Fibroblast of skin of left quadriceps (primary cell): ENCODE measurements at regions not wholly inside any gene's neighbourhood (a gene's known extent, or its start where the extent isn't known, plus 50 kb on each side); places are given as distances from the start of the nearest gene placed in this dataset.
"Not testable (repeated sequence)": the region's sequence is repeated elsewhere in the genome, so short reads cannot be mapped to it uniquely, and the experiment has no call there.

Source experiments
- DNase-seq, 2 experiments: peaks; one replicate each; pipeline ENCODE4 v3.0.0-alpha.2; 2013; ENCODE audit warnings: low read depth in 2 of 2

GRCh38 chr1:116298213-116298579 is 74.8 kb upstream of the ATP1A1 start:
- DNase-seq = not testable (repeated sequence)

- DNase-seq = no peak
Observed at GRCh38 chr1:116298746-116299145, 74.3 kb upstream of the ATP1A1 start.

GRCh38 chr1:116299248-116299647 is 73.8 kb upstream of the ATP1A1 start:
- no peak for DNase-seq

- no peak for DNase-seq
Observed at GRCh38 chr1:116302281-116302680, 70.8 kb upstream of the ATP1A1 start.

GRCh38 chr1:116306102-116306501 is 66.9 kb upstream of the ATP1A1 start:
- DNase-seq = no peak

GRCh38 chr1:116306840-116307442 is 66.1 kb upstream of the ATP1A1 start:
- DNase-seq = no peak

GRCh38 chr1:116308276-116308675 is 64.8 kb upstream of the ATP1A1 start:
- no peak for DNase-seq

GRCh38 chr1:116309090-116309870 is 63.8 kb upstream of the ATP1A1 start:
- no peak for DNase-seq

GRCh38 chr1:116310180-116310579 is 62.9 kb upstream of the ATP1A1 start:
- DNase-seq = no peak

- DNase-seq = no peak
Observed at GRCh38 chr1:116311193-116311592, 61.9 kb upstream of the ATP1A1 start.

- no peak for DNase-seq
Observed at GRCh38 chr1:116311756-116312680, 61.0 kb upstream of the ATP1A1 start.

- no peak for DNase-seq
Observed at GRCh38 chr1:116312681-116313069, 60.4 kb upstream of the ATP1A1 start.

- DNase-seq = no peak
Observed at GRCh38 chr1:116313776-116314175, 59.3 kb upstream of the ATP1A1 start.

GRCh38 chr1:116314305-116314919 is 58.6 kb upstream of the ATP1A1 start:
- no peak for DNase-seq

GRCh38 chr1:116316373-116316772 is 56.7 kb upstream of the ATP1A1 start:
- DNase-seq = no peak

GRCh38 chr1:116318897-116319296 is 54.1 kb upstream of the ATP1A1 start:
- no peak for DNase-seq

- no peak for DNase-seq
Observed at GRCh38 chr1:116320874-116321273, 52.2 kb upstream of the ATP1A1 start.

GRCh38 chr1:116321766-116322175 is 51.3 kb upstream of the ATP1A1 start:
- no peak for DNase-seq

GRCh38 chr1:116322752-116323405 is 50.2 kb upstream of the ATP1A1 start:
- DNase-seq = no peak
